ENCODE measurements at regions not wholly inside any gene's neighbourhood (a gene's known extent, or its start where the extent isn't known, plus 50 kb on each side); places are given as distances from the start of the nearest gene placed in this dataset.

DNA sequence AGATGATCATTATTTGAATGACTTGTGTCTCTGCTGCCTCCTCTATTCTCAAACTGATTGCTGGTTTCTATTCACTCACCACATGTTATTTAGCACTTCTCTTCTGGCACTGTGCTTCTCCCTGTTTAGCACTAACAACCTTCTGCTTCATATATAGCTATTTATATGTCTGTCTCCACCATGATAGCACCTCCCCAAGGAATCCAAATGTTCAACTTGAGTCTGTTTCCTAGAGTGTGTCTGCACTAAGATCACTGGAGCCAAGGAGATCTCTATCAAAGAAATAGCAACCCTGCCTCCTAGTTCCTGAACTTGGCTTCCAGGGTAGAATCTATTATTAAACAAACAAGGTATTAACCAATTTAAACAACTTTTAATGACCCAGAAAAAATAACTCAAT is 104.5 kb downstream of the CYP26A1 start:
- no peak for TF ChIP-seq POLR2AphosphoS5 (IDR thresholded peaks at IDR 0.05; ENCODE audit: low read depth, low read length)
- no peak for TF ChIP-seq POLR2A (IDR thresholded peaks at IDR 0.05; ENCODE audit: low read depth, low read length)
- TF ChIP-seq TAF1 (IDR thresholded peaks at IDR 0.05; ENCODE audit: borderline replicate concordance, low read depth, low read length) = no peak
